Loucy (cell line): ENCODE measurements at regions not wholly inside any gene's neighbourhood (a gene's known extent, or its start where the extent isn't known, plus 50 kb on each side); places are given as distances from the start of the nearest gene placed in this dataset.

ENCODE experiments used
- CTCF ChIP-seq: fragments of 200-600 bp; sonication (generic); conservative IDR thresholded peaks from 2 replicates; pipeline ENCODE4 v1.5.1; 2014; ENCODE audit warnings: mild to moderate bottlenecking, antibody characterized with exemption, low read length
- EZH2phosphoT487 ChIP-seq: fragments of 200-600 bp; IDR thresholded peaks from 2 replicates; pipeline ENCODE4 v1.6.1; 2018; ENCODE audit warnings: antibody characterized with exemption, mild to moderate bottlenecking, moderate library complexity, borderline replicate concordance

- TF ChIP-seq CTCF (no peak), EZH2phosphoT487 (no peak)
Measured at GRCh38 chr14:86027990-86028389, 498.0 kb downstream of the FLRT2 start.
